Osteoblast (primary cell): ENCODE measurements at regions not wholly inside any gene's neighbourhood (a gene's known extent, or its start where the extent isn't known, plus 50 kb on each side); places are given as distances from the start of the nearest gene placed in this dataset.

ENCODE experiments used
- DNase-seq: peaks from one replicate; pipeline ENCODE4 v3.0.0; 2011; ENCODE audit warnings: low spot score, mixed read lengths; ENCODE audit not compliant: insufficient read length; ENCODE audit errors: missing footprints
- H2AFZ ChIP-seq: 2 replicates; pipeline ENCODE4 v1.6.0; 2011; ENCODE audit warnings: mild to moderate bottlenecking, low read length
- H3K27ac ChIP-seq: 2 replicates; pipeline ENCODE4 v1.5.1; 2011; ENCODE audit warnings: mild to moderate bottlenecking, low read depth, low read length, moderate library complexity
- H3K27me3 ChIP-seq: 2 replicates; pipeline ENCODE4 v1.6.0; 2012; ENCODE audit warnings: mild to moderate bottlenecking, control low read depth, inconsistent platforms, low read length, moderate library complexity; ENCODE audit not compliant: insufficient read depth
- H3K36me3 ChIP-seq: 2 replicates; pipeline ENCODE4 v1.5.1; 2011; ENCODE audit warnings: mild to moderate bottlenecking, low read length, control low read depth, moderate library complexity; ENCODE audit not compliant: insufficient read depth
- H3K4me1 ChIP-seq: 2 replicates; pipeline ENCODE4 v1.5.1; 2011; ENCODE audit warnings: mild to moderate bottlenecking, low read length, control low read depth, moderate library complexity; ENCODE audit not compliant: insufficient read depth
- H3K4me2 ChIP-seq: 2 replicates; pipeline ENCODE4 v1.6.0; 2011; ENCODE audit warnings: mild to moderate bottlenecking, low read length; ENCODE audit not compliant: insufficient read depth
- H3K4me3 ChIP-seq: fragments of 200-600 bp; sonication (generic); 3 replicates; pipeline ENCODE4 v1.5.1; 2012; ENCODE audit warnings: mild to moderate bottlenecking, low read length, inconsistent platforms; ENCODE audit not compliant: insufficient read depth
- H3K79me2 ChIP-seq: 2 replicates; pipeline ENCODE4 v1.6.0; 2012; ENCODE audit warnings: mild to moderate bottlenecking, low read length, control low read depth, inconsistent platforms; ENCODE audit not compliant: insufficient read depth
- H3K9me3 ChIP-seq: 2 replicates; pipeline ENCODE4 v1.5.1; 2011; ENCODE audit warnings: low read depth, low read length, control low read depth
- H4K20me1 ChIP-seq: 2 replicates; pipeline ENCODE4 v1.6.0; 2012; ENCODE audit warnings: mild to moderate bottlenecking, low read length, control low read depth; ENCODE audit not compliant: insufficient read depth
- CTCF ChIP-seq: IDR thresholded peaks from 2 replicates; pipeline ENCODE4 v1.5.1; 2011; ENCODE audit warnings: mild to moderate bottlenecking, low read depth, low read length, moderate library complexity; ENCODE audit errors: extremely low read depth

DNA sequence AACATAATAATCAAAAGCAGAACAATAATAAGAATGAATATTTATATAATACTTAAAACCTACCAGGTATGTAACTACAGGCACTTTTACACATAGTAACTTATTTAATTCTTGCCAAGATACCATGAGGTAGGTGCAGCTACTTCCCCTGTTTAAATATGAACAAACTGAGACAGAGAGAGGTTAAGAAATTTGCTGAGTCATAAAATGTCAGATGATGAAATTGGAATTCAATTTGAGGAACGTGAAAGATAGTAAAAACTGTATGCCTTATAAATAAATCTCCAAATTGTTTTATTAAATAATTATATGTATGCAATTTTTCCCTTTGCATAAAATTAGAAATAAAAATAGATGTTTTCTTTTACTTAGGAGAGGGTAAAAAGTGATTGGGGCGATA is 1103.3 kb upstream of the NRXN1 start:
- Histone ChIP-seq H4K20me1 (no peaks in the 10 kb centered on the region), H3K27ac (no peak overlapping the region), H3K79me2 (no peaks in the 10 kb centered on the region), H3K4me1 (no peaks in the 10 kb centered on the region), H2AFZ (no peak overlapping the region), H3K4me2 (no peak overlapping the region), H3K9me3 (no peaks in the 10 kb centered on the region), H3K4me3 (no peak overlapping the region), H3K27me3 (no peaks in the 10 kb centered on the region), H3K36me3 (no peaks in the 10 kb centered on the region)
- no peak for TF ChIP-seq CTCF
- no peak for DNase-seq

DNA sequence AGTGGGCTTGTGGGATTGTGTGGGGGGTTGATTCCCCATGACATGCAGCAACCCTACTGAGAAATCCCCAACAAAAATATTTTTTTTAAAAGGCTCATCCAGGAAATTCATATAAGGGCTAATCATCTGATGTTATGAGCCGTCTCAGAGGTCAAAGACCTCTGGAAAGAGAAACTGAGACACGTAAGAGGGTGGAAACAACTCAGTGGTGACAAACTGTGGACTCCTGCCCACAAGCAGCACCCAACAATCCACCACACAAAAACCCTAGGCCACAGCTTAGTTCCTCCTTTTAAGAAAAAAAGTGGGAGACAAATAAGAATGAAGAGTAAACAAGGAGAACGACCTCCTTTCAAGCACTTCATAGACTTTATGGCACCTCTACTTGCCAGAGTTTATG is 1096.1 kb upstream of the NRXN1 start:
- Histone ChIP-seq H3K79me2 (no peaks in the 10 kb centered on the region), H3K4me3 (no peak overlapping the region), H3K36me3 (no peaks in the 10 kb centered on the region), H4K20me1 (no peaks in the 10 kb centered on the region), H3K4me1 (peaks cover 8% of the 10 kb centered on the region), H3K9me3 (no peaks in the 10 kb centered on the region), H3K27ac (peak overlapping the region; percentile 33), H2AFZ (peak overlapping the region; percentile 91), H3K27me3 (no peaks in the 10 kb centered on the region), H3K4me2 (peak overlapping the region; percentile 2)
- DNase-seq, result no peak
- TF ChIP-seq CTCF, result no peak

DNA sequence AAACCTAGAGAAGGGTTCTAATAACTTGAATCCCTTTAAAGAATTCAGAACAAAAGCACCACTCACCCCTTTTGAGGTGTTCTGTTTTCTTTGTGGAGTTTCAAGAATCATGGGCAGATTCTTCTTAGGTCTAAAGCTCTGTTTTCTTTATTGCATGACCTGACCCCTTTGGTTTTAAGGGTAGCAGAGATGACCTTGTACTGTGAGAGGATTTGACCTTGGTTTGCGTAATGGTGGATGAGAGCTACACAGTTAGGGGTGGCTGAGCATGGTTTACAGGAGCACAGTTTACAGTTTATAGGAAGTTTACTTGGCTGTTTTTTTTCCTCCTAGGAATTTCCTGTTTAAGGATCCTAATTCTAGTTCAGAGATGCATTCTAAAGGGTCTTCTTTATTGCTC is 1095.6 kb upstream of the NRXN1 start:
- Histone ChIP-seq H4K20me1 (no peaks in the 10 kb centered on the region), H3K9me3 (no peaks in the 10 kb centered on the region), H3K79me2 (no peaks in the 10 kb centered on the region), H2AFZ (peak overlapping the region; percentile 91), H3K4me1 (peaks cover 8% of the 10 kb centered on the region), H3K4me2 (peak overlapping the region; percentile 2), H3K27me3 (no peaks in the 10 kb centered on the region), H3K27ac (no peak overlapping the region), H3K36me3 (no peaks in the 10 kb centered on the region), H3K4me3 (no peak overlapping the region)
- no peak for DNase-seq
- no peak for TF ChIP-seq CTCF

GRCh38 chr2:52117299-52117698 is 1085.4 kb upstream of the NRXN1 start:
- H3K4me1 ChIP-seq, result peaks cover 9% of the 10 kb centered on the region
- H3K27ac ChIP-seq, result no peak overlapping the region
- no peak for TF ChIP-seq CTCF
- H3K9me3 ChIP-seq, result no peaks in the 10 kb centered on the region
- H2AFZ ChIP-seq, result no peak overlapping the region
- no peaks in the 10 kb centered on the region for H3K27me3 ChIP-seq
- DNase-seq, result no peak
- H3K4me2 ChIP-seq, result no peak overlapping the region
- H3K36me3 ChIP-seq, result no peaks in the 10 kb centered on the region
- H3K4me3 ChIP-seq, result no peak overlapping the region
- no peaks in the 10 kb centered on the region for H4K20me1 ChIP-seq
- H3K79me2 ChIP-seq, result no peaks in the 10 kb centered on the region
